ENCODE measurements at regions not wholly inside any gene's neighbourhood (a gene's known extent, or its start where the extent isn't known, plus 50 kb on each side); places are given as distances from the start of the nearest gene placed in this dataset.

DNA sequence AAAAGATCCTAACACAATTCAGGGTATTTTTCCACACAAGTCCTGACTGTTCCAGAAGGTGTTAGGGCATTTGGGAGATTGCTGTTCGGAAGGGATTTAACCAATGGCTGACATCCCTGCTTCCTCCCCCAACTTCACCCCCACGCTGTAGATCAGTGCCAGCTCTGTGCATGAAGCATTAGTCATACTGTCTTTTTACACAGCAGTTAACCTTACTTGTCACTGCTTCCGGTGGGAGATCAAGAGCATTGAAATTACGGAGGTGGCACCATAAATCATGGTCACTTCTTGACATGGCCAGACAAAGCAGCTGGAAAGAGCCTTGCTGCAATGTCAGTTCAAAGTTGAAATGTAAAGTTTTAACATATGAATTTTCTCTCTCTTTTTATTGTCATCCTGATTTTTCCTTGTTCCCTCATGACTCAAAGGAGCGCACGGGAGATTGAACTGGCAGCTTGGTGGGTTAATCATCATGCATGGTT is 70.2 kb downstream of the HRH4 start:
- no peak for FAIRE-seq

DNA sequence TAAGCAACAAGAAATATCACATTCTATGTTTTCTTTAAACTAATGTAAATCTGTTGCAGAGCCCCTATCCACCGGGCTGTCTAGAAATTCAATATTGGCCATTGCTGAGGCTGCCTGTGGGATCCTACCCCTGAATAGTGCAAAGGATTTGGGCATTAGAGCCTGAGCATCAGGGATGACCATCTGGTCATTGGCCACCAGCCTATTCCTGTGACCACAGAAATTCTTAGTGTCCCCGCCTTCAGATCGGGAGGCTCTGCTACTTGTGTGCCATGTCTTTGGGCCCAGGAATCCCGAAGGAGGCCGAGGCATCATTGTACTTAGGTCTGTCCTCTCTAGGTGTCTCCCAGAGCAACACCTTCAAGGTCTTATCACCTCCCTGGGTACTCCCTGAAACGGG is 73.8 kb downstream of the HRH4 start:
- no peak for FAIRE-seq

GRCh38 chr18:24534737-24535136 is 74.3 kb downstream of the HRH4 start:
- no peak for FAIRE-seq

DNA sequence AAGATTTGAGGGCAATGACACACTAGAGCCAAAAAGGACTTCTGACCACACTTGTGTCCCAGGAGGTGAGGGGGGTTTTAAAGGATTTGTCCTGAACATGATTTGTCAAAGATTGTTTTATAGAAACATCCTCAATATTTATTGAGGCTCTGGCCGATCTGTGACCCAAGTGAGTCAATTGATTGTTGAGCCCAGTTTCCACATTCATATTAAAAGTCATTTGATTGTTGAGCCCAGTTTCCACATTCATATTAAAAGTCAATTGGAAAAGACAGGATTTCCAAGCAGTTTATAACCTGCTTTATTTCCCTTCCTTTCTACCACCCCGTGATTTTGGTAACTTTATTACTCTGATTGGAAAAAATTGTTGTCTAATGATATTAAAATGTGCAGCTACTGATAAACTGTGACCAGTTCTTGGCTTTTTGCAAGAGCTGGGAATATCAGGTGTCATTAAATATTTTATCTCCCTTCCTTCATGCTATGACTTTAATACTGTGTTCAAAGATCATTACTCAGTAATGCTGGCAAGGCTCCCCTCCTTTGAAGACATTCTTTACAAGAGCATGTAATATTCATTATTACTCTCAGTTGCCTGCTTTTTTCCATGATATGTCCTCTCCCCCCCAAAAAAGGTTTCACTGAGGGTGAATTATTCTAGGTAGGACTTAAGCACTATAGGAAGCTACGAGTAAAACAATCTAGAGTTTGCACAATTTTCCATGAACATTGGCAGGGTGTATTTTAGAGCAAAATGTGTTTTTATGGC is 75.3 kb downstream of the HRH4 start:
- FAIRE-seq: no peak

DNA sequence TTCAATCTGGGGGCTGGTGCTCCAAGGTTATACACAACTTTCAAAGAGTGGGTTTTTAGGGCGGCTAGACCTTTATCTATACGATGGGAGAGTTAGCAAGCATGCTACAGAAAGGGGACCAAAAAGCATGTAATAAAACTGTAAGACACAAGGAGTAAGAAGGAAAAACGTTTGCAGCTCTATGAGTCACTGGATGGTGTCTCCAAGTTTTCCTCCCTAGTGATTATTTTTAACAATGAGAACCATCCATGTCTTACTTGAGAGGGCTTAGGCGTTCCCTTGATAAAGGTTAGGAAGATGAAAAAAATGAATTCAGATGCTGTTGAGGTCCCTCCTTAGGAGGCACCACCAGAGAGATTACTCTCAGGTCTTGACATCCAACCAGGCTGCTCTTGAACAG is 75.9 kb downstream of the HRH4 start:
- no peak for FAIRE-seq

- FAIRE-seq: no peak
These were observed 76.4 kb downstream of the HRH4 start for GRCh38 chr18:24536834-24537233.

DNA sequence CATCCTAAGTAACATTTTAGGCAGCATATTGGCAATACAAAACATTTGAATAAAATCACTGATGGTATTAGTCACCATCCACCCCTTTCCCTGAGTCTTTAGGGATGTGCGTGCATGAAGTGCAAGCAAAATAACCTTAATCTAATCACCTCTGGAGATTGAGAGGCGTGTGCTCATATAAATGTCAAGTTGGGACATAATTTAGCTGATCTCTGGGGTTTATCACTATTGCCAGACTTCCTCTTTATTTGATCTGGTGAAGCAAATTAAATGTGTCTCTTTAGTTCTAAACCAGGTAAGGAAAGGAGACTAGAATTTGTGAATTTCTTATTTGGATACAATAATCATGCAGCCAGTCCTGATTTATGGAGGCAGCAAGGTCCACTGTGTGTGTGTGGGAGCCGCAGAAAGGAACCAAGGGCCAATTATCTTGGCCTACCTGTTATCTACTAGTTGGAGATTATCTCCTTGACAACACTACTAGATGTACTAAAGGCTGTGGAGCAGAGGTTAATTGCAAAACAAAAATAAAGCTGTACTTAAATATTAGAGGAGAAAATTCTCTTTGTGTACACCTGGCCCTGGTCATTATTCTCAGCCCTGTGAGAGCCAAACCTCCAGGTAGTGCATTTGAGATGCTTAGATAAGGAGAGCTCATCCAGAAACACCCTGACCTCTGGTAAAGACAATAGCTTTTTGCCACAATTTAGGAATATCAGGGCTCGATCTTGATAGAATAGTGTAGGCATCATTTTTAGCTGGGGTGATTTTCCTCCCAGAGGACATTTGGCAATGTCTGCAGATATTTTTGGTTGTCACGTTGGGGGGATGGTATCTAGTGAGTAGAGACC is 78.2 kb downstream of the HRH4 start:
- no peak for FAIRE-seq

DNA sequence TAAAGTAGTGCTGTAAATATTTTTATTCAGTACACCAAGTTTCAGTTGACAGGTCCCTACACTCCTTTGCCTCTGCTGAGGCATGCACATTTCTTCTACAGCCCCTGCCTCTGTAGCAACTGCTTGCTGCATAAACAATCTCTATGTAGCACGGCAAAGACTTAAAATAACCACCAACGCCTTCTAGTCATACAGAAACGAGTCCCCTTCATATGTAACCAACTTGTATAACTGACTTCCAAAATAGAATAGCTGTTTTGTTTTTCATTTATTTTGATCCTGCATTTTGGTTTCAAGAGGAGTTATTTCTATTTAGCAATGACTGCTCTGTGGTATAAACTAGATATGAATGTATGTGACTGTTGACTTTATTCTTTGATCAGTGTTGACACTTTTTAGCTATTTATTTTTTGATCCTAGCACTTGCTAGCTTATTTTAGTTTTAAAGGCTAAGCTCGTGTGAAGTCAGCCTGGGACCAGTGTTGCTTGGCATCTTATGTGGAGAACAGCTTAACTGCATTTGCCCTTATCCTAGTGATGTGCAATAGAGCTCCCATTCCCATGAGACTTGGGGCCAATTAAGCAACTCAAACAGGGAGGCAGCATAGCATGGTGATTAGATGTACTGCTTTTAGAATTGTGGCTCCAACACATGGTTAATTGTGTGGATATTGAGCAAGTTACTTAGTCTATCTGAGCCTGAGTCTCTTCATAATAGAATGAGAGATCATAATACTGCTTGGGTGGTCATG is 79.6 kb downstream of the HRH4 start:
- no peak for FAIRE-seq

DNA sequence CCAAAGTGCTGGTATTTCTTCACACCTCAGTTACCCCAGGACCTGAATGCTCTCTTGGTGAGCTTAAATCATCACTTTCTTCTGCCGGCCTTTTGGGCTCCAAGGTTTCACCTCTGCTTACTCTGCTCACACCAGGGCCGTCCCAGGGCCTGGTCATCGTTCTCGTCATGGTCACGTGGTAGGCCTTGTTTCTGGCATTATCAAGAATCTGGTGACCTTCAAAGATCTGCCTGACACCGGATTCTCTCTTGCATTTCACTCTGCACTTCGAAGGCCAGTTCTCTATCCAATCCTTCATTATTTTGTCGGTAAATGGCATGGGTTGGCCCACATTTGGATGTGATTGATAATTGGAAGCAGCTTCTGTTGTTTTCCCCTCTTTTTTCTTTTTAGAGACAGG is 80.5 kb downstream of the HRH4 start:
- no peak for FAIRE-seq

- no peak for FAIRE-seq
These were observed 82.8 kb downstream of the HRH4 start for GRCh38 chr18:24543086-24543794.

GRCh38 chr18:24543795-24544498 is 83.5 kb downstream of the HRH4 start:
- FAIRE-seq: no peak

DNA sequence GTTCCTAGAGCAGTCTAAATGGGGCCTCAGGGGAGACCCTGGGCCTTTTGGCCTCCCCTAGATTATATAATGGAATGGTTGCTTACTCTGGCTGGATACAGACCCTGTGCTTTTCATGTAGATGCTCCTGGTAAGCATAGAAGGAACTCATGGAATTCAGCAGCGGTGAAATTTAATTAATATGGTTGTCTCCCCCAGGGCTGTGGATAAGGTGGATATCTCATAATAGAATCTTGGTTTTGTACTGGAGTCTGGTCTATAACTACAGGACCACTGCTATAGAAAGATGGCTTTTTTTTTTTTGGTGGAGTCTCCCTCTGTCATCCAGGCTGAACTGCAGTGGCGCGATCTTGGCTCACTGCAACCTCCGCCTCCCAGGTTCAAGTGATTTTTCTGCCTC is 84.5 kb downstream of the HRH4 start:
- no peak for FAIRE-seq

DNA sequence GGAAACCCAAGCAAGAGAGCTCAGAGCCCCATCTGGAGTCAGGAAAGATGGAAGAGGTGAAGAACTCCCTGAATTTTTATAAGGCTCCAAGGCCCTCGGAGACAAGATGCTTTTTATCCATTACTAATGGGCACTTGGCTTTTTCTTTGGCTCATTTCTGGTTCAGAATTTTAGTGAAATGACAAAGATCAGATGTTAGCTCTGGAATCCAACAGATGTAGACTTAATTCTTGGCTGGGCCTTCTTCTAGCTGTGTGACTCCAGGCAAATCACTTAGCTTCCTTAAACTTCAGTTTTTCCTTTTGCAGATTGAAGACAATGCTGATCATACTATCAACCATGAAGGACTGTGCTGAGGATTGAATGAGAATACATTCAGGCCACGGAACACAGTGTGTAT is 85.2 kb downstream of the HRH4 start:
- no peak for FAIRE-seq

- FAIRE-seq: no peak
These were observed 85.9 kb downstream of the HRH4 start for GRCh38 chr18:24546307-24546706.

- FAIRE-seq: no peak
These were observed 88.1 kb downstream of the HRH4 start for GRCh38 chr18:24548583-24548982.

DNA sequence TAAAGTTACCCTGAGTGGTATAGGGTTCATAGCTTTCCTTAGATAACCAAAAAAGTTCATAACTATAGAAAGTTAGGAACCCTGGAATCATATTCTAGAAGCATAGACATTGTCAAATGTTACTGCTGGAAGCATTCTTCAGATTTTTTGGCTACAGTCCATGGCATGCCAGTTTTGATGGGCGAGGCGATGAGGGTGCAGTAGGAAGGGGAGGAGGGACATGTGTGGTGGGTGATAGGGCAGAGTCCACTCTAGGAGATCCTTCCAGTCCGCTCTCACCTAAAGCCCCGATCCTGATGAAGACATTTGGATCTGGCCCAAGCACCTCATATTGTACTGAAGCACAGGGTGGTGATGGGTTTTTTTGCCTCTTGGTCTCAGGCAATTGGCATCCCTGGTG is 91.8 kb downstream of the HRH4 start:
- no peak for FAIRE-seq

- FAIRE-seq: peak; percentile 61
These were observed 93.3 kb downstream of the HRH4 start for GRCh38 chr18:24553571-24554285.

DNA sequence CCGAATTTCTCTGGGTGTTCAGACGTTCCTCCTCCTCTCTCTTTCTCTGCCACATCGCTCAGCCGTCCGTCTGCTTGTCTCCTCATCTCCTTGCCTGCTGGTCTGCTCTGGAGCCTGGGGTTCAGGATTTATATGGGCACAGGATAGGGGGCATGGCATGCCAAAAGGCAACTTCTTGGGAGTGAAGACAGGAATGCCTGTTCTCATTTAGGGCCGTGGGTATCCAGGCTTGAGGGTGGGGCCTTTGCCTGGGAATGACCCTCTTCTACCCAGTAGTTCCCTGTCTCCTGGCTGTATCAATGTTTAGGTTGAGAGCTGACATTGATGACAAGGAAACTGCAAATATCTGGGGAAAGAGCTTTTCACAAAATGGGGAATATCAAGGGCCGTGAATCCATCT is 98.0 kb downstream of the HRH4 start:
- no peak for FAIRE-seq

GRCh38 chr18:24559526-24559925 is 99.1 kb downstream of the HRH4 start:
- no peak for FAIRE-seq

- FAIRE-seq: no peak
These were observed 100.1 kb downstream of the HRH4 start for GRCh38 chr18:24560511-24560981.

DNA sequence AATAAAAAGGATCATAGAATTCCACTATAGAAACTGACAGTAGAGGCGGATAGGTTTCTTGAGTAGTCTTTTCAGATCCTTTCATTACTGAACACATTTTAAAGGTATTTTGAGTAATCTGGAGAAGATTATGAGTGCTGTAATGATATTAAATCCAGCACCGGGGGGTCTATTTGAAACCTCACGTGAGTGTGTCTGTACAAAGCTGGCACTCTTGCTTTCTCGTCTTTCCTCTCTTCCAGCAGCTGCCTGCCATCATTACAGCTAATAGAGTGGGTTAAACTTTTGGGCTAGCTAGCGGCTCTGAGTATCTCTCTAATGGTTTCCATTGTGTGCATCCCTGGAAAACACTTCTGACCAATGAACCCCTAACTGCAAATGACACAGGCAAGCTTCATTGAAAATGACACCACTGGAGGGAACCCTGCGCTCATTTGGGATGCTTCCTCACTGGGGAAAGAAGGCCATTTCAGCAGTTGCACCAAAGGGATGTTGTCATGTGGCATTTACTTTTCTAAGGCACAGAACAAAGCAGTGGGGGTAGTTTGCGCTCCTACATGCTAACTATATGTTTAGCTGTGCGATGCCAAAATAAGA is 101.0 kb downstream of the HRH4 start:
- no peak for FAIRE-seq

Measured in endometrium (tissue), 2 donors.